Fibroblast of pulmonary artery (primary cell): ENCODE measurements at regions not wholly inside any gene's neighbourhood (a gene's known extent, or its start where the extent isn't known, plus 50 kb on each side); places are given as distances from the start of the nearest gene placed in this dataset.

ENCODE experiments used
- DNase-seq: peaks from one replicate; pipeline ENCODE4 v3.0.0-alpha.2; 2010; ENCODE audit warnings: low read depth
- H3K4me3 ChIP-seq: replicated peaks from 2 replicates; pipeline ENCODE4 v1.5.1; 2011; ENCODE audit warnings: low read depth, mild to moderate bottlenecking, control low read depth, low read length, moderate library complexity
- TF ChIP-seq, protein P1 (sequence below): IDR thresholded peaks from 2 replicates; pipeline ENCODE4 v1.5.1; 2011; ENCODE audit warnings: mild to moderate bottlenecking, control low read depth, low read length, inconsistent platforms; ENCODE audit errors: missing control alignments

DNA sequence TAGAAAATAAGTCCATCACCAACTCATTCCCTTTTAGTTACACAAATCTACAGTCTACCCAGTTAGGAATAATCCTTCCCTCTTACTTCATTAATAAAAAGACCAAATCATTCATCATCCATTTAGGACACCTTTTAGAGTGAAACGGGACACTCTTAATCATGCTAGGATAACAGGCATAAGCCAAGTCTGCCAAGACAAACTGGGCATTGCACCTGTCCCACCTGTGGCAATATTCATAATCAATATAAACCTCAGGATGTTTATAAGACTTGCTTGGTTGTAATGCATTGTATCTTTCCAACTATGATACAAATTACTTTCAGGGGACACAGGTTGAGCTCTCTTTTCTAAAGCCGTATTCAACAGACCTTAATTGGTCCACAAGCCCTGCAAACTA is 82.7 kb upstream of the SH3BP4 start:
- TF ChIP-seq, protein P1, sequence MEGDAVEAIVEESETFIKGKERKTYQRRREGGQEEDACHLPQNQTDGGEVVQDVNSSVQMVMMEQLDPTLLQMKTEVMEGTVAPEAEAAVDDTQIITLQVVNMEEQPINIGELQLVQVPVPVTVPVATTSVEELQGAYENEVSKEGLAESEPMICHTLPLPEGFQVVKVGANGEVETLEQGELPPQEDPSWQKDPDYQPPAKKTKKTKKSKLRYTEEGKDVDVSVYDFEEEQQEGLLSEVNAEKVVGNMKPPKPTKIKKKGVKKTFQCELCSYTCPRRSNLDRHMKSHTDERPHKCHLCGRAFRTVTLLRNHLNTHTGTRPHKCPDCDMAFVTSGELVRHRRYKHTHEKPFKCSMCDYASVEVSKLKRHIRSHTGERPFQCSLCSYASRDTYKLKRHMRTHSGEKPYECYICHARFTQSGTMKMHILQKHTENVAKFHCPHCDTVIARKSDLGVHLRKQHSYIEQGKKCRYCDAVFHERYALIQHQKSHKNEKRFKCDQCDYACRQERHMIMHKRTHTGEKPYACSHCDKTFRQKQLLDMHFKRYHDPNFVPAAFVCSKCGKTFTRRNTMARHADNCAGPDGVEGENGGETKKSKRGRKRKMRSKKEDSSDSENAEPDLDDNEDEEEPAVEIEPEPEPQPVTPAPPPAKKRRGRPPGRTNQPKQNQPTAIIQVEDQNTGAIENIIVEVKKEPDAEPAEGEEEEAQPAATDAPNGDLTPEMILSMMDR = no peak

DNA sequence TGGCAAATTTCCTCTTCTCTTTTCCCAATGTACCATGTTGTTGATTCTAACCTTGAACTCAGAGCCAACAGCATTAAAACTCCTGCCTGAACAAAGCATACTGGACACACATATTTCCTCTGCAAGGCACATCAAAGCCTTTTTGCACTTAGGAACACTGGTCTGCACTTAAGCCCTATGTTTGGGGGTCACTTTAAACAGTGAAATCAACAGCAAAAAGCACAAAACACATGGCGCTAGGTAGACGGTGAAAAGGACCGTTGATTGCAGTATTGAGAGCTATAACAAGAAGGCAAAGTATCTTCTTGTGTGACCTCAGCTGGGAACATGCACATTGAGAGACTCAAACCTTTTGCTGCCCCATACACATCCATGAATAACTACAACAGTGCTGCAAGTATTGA is 83.9 kb upstream of the SH3BP4 start:
- DNase-seq = no peak
- H3K4me3 ChIP-seq = no peak overlapping the region
- TF ChIP-seq, protein P1 = no peak

More for the DNA sequence above, 82.7 kb upstream of the SH3BP4 start:
- no peak overlapping the region for H3K4me3 ChIP-seq
- no peak for DNase-seq

DNA sequence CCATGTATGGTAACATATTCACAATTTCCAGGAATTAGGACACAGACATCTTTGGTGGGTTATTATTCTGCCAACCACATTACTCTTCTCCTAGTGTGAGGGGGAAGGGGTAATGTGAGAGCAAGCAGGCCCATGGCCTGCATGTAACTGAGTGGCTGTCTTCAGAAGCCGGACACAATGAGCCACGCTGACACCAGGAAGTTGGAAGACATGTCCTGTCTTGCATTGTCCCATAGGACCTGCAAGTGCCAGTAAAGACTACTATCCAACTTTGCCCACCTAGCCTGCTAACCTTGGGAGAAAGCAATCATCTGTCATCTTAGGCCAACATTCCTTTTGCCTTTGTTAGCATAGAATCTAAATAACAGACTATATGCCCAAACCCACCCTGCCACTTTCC is 86.2 kb upstream of the SH3BP4 start:
- no peak for DNase-seq
- H3K4me3 ChIP-seq = no peak overlapping the region
- TF ChIP-seq, protein P1 = no peak

DNA sequence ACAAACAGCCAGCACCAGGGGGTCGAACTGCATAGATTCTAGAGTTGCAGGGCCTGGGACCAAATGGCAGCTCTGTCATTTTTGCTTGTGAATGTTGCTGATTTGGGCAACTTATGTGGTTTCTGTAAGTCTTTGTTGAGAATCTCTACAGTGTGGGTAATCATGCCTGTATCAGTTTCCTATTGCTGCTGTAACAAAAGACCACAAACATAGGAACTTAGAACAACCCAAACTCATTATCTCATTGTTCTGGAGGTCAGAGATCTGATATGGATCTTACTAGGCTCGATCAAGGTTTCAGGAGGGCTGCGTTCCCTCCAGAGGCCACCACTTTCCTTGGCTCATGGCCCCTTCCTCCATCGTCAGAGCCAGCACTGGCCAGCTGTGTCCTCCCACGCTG is 86.8 kb upstream of the SH3BP4 start:
- no peak overlapping the region for H3K4me3 ChIP-seq
- TF ChIP-seq, protein P1 = no peak
- no peak for DNase-seq

DNA sequence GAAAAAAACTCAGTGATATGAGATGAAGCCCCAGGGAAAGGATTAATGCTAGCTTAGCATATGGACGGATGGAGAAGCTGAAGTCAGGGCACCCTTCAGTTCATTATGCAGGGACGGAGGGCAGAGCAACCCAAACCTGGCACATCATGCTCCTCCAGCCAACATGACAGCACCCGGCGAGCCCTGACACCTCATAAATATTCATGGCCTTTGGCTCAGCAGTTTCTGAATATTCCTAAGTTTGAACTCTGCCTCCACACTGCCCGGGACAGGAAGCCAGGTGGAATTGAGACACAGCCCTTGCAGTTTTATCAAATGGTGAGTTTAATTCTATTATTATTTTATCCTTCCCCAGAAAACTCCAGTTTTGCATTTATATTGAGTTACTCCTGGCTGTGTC is 87.3 kb upstream of the SH3BP4 start:
- no peak overlapping the region for H3K4me3 ChIP-seq
- TF ChIP-seq, protein P1 = no peak
- no peak for DNase-seq

DNA sequence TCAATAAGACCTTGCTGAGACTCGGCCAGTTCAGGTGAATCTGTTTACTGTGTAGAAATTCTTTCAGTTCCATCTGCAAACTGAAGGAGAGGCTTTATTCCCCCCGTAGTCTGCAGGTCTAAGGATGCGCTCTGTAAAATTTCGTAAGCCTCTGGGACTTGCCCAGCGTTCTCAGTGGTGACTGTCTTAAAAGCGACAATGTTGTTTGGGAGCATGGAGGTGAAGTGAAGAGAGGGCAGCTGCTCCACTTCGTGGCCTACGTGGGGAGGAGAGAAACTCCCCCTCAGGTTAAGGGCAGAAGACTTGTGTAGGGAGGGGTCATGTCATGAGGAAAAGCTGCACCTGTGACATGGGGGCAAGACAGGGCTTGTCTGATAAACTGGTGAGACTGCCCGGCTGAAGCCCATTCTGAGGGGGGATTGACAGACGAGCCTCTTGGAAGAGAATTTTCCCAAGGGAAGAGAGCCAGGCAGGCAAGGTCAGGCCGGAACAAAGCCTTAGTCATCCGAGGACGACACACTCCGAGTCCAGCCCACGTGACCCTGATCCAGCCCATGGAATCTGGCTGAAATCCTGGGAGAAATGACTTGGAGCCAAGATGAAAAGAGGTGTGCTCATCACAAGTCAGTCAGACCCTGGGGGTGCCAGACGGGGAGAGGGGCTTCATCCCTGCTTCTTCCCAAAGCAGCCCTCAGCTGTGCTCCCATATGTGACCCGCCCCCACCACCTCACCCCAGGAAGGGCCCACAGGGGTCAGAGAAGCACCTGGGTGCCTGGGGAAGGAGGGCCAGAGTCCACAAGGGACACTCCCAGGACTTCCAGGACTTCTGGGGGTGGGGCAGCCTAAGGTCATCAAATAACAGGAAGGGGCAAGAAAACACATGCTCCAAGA is 88.5 kb upstream of the SH3BP4 start:
- no peak overlapping the region for H3K4me3 ChIP-seq
- TF ChIP-seq, protein P1 = no peak
- peak; percentile 87 for DNase-seq
